Colonic mucosa (tissue), 4 donors: ENCODE measurements at regions not wholly inside any gene's neighbourhood (a gene's known extent, or its start where the extent isn't known, plus 50 kb on each side); places are given as distances from the start of the nearest gene placed in this dataset.

ENCODE experiments used
- DNase-seq: peaks from one replicate; pipeline ENCODE4 v3.0.0-alpha.2; 2020
- H3K27ac ChIP-seq: fragments of 200-600 bp; one replicate; pipeline ENCODE4 v1.8.0; 2021
- H3K27me3 ChIP-seq: fragments of 200-600 bp; one replicate; pipeline ENCODE4 v1.8.0; 2021
- H3K36me3 ChIP-seq: fragments of 200-600 bp; one replicate; pipeline ENCODE4 v1.8.0; 2021
- H3K4me1 ChIP-seq: fragments of 200-600 bp; one replicate; pipeline ENCODE4 v1.8.0; 2021; ENCODE audit warnings: mild to moderate bottlenecking
- H3K4me3 ChIP-seq: fragments of 200-600 bp; one replicate; pipeline ENCODE4 v1.8.0; 2021
- H3K9ac ChIP-seq, 2 donors: one replicate each; pipeline ENCODE4 v1.7.0; 2013; ENCODE audit warnings: control low read depth in 2 of 2, low read depth in 2 of 2, low read length in 2 of 2
- H3K9me3 ChIP-seq: fragments of 200-600 bp; one replicate; pipeline ENCODE4 v1.8.0; 2021
- intact Hi-C: fragments of 100-400 bp; cut with DNase I; formaldehyde crosslinking; loops from one replicate; pipeline ENCODE4 v1.14.1; 2022
- TF ChIP-seq, protein P1 (sequence below): fragments of 200-600 bp; IDR thresholded peaks from one replicate; pipeline ENCODE4 v1.8.0; 2022; ENCODE audit warnings: antibody characterized with exemption, mild to moderate bottlenecking
- donor health status: healthy.
- donor health status: DM: no; HTN: no; CAD: no.
- donor health status: DM: no; HTN: no; CAD: no.

DNA sequence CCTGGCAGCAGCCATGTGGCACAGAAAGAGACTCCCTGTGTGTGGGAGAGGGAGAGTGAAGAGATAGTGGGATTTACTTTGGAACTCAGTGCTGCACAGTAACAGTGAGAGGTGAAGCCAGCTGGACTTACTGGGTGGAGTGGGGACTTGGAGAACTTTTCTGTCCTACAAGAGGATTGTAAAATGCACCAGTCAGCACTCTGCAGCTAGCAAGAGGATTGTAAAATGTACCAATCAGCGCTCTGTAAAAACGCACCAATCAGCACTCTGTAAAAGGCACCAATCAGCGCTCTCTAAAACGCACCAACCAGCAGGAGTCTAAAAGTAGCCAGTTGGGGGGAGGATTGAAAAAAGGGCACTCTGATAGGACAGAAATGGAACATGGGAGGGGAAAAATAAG is 688.8 kb upstream of the ALCAM start:
- intact Hi-C loops: no loop called here
- Histone ChIP-seq H3K36me3 (no peaks in the 10 kb centered on the region), H3K9me3 (no peaks in the 10 kb centered on the region), H3K27me3 (no peaks in the 10 kb centered on the region), H3K27ac (no peak overlapping the region), H3K4me3 (no peak overlapping the region), H3K9ac (no peak overlapping the region), H3K4me1 (no peaks in the 10 kb centered on the region)
- TF ChIP-seq, protein P1, sequence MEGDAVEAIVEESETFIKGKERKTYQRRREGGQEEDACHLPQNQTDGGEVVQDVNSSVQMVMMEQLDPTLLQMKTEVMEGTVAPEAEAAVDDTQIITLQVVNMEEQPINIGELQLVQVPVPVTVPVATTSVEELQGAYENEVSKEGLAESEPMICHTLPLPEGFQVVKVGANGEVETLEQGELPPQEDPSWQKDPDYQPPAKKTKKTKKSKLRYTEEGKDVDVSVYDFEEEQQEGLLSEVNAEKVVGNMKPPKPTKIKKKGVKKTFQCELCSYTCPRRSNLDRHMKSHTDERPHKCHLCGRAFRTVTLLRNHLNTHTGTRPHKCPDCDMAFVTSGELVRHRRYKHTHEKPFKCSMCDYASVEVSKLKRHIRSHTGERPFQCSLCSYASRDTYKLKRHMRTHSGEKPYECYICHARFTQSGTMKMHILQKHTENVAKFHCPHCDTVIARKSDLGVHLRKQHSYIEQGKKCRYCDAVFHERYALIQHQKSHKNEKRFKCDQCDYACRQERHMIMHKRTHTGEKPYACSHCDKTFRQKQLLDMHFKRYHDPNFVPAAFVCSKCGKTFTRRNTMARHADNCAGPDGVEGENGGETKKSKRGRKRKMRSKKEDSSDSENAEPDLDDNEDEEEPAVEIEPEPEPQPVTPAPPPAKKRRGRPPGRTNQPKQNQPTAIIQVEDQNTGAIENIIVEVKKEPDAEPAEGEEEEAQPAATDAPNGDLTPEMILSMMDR: no peak
- no peak for DNase-seq

GRCh38 chr3:104685492-104685891 is 681.2 kb upstream of the ALCAM start:
- Histone ChIP-seq H3K36me3 (no peaks in the 10 kb centered on the region), H3K9me3 (no peaks in the 10 kb centered on the region), H3K9ac (no peak overlapping the region), H3K27ac (no peak overlapping the region), H3K4me1 (no peaks in the 10 kb centered on the region), H3K4me3 (no peak overlapping the region), H3K27me3 (no peaks in the 10 kb centered on the region)
- intact Hi-C loops: no loop called here
- DNase-seq: no peak
- TF ChIP-seq, protein P1: no peak

- TF ChIP-seq, protein P1: no peak
- intact Hi-C loops: no loop called here
These were observed 679.3 kb upstream of the ALCAM start for GRCh38 chr3:104687362-104687761.

DNA sequence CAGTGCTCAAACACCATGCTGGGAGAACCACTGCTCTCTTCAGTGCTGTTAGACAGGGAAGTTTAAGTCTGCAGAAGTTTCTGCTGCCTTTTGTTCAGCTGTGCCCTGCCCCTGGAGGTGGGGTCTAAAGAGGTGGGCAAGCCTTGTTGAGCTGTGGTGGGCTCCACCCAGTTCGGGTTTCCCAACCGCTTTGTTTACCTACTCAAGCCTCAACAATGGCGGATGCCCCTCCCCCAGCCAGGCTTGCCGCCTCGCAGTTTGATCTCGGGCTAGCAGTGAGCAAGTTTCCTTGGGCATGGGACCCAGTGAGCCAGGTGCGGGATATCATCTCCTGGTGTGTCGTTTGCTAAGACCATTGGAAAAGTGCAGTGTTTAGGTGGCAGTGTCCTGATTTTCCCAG is 670.2 kb upstream of the ALCAM start:
- DNase-seq: no peak
- Histone ChIP-seq H3K27me3 (no peaks in the 10 kb centered on the region), H3K27ac (no peak overlapping the region), H3K4me1 (no peaks in the 10 kb centered on the region), H3K4me3 (no peak overlapping the region), H3K9me3 (no peaks in the 10 kb centered on the region), H3K36me3 (no peaks in the 10 kb centered on the region), H3K9ac (no peak overlapping the region)
- intact Hi-C loops: no loop called here
- TF ChIP-seq, protein P1: no peak

More at GRCh38 chr3:104687362-104687761, 679.3 kb upstream of the ALCAM start:
- Histone ChIP-seq H3K9me3 (no peaks in the 10 kb centered on the region), H3K27ac (no peak overlapping the region), H3K9ac (no peak overlapping the region), H3K4me3 (no peak overlapping the region), H3K27me3 (no peaks in the 10 kb centered on the region), H3K36me3 (no peaks in the 10 kb centered on the region), H3K4me1 (no peaks in the 10 kb centered on the region)
- no peak for DNase-seq

GRCh38 chr3:104711406-104711805 is 655.3 kb upstream of the ALCAM start:
- Histone ChIP-seq H3K9ac (no peak overlapping the region), H3K27me3 (no peaks in the 10 kb centered on the region), H3K4me3 (no peak overlapping the region), H3K36me3 (no peaks in the 10 kb centered on the region), H3K9me3 (no peaks in the 10 kb centered on the region), H3K27ac (no peak overlapping the region), H3K4me1 (no peaks in the 10 kb centered on the region)
- TF ChIP-seq, protein P1: no peak
- no peak for DNase-seq
- intact Hi-C loops: no loop called here

GRCh38 chr3:104715972-104716371 is 650.7 kb upstream of the ALCAM start:
- Histone ChIP-seq H3K27me3 (no peaks in the 10 kb centered on the region), H3K9ac (no peak overlapping the region), H3K9me3 (no peaks in the 10 kb centered on the region), H3K36me3 (no peaks in the 10 kb centered on the region), H3K27ac (no peak overlapping the region), H3K4me3 (no peak overlapping the region), H3K4me1 (no peaks in the 10 kb centered on the region)
- no peak for DNase-seq
- intact Hi-C loops: no loop called here
- TF ChIP-seq, protein P1: no peak
